Stimulated activated CD4-positive, alpha-beta T cell treated with anti-CD3 and anti-CD28 coated beads, Interleukin-2, amount 100 ng/mL, for 4 hours (primary cell): ENCODE measurements at regions not wholly inside any gene's neighbourhood (a gene's known extent, or its start where the extent isn't known, plus 50 kb on each side); places are given as distances from the start of the nearest gene placed in this dataset.

Experiments
- DNase-seq: peaks from one replicate; pipeline ENCODE4 v3.0.0-alpha.2; 2020; ENCODE audit warnings: low read depth

DNA sequence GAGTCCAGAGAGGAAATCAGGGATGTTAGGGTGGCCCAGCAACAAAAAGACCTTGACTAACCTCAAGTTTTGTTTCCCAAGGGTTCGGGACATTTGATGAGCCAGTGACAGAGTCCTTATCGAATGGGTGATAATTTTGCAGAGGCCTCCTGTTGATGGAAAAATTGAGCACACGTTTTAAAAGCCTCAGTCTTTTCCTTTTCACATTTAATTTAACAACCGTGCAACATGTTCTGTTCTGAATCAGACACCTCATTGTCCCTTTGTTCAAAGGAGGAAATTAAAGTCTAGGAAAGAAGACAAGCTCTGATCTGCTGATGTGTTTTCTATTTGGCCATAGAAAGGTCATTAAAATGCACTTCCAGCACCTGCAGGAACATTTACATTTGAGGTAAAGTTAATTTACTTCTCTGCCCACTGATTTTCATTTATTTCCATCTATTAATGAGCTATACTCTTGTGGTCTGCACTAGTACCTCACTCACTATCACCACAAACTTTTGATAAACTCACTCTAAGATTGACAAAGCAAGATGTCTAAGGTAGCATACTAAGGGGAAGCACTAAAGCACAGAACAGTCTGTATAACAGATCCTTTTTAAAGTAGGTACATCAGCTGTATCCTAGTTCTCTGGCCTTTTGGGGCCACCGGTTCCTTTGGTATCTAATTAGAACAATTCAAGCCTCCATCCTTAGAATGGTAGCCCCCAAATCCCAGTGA is 147.0 kb downstream of the RPAP3 start:
- no peak for DNase-seq

DNA sequence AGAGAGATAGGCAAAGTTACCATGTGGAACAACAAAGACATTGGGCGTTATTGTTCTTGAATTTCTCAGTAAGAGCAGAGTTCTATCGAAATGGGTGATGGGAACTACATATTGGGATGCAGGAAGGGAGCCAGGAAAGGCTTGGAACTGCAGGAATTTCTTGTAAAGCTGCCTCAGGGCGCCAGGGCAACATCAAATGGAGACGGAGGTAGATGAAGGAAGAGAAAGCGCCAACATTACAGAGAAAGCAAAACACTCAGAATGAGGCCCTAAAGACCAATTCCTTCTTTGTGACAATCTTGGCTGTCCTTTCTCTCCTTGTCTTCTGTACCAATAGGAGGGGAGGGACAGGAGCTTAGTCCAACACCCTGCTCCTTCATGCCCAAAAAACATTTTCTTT is 148.4 kb downstream of the RPAP3 start:
- DNase-seq, result no peak

DNA sequence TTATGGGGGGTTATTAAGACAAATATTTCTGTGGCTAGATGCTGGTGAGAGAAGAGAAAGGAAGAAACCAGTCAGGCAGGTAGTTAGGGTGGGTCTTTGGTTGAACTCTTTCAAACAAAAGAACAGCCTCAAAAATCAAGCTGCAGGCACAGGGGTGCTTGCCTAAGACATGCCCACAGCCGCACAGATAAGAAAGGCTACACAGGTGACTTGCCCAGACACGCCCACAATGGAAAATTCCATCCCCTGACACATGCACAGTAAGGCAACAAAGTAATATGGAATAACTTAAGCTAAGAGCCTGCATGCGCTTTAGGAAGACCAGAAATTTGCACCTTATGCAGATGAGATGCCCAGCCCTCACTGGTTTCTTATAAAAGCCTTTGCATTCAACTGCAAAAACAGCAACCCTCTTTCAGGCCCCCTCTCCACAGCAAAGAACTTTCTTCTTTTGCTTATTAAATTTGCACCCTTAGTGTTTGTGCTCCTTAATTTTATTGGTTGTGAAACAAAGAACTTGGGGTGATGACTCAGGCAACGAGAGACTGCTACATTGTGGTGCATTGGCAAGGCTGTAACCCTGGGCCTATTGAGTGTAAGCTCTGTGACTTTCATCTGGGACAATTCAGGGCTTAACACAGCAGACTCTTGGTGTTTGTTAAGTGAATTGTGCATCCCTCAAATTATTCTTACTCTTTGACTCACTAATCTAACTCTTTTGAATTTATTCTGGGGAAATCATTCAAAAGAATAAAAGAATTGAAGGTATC is 149.4 kb downstream of the RPAP3 start:
- no peak for DNase-seq

- DNase-seq, result no peak
Measured at GRCh38 chr12:47554046-47554653, 151.7 kb downstream of the RPAP3 start.

DNA sequence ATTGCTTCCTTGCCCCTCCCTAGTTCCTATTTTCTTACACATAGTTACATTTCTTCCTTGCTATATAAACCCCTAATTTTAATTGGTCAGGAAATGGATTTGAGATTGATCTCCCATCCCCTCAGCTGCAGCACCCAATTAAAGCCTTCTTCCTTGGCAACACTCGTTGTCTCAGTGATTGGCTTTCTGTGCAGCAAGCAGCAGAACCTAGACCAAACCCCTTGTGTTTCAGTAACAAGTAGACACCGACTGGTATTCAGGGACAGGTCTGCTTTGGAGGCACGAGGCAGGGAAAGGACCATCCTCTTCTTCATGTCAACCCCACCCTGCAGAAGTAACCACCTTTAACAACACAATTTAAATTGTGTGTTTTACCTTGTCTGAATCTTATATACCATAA is 152.6 kb downstream of the RPAP3 start:
- DNase-seq, result no peak

- no peak for DNase-seq
Measured at GRCh38 chr12:47551426-47551851, 154.4 kb downstream of the RPAP3 start.

DNA sequence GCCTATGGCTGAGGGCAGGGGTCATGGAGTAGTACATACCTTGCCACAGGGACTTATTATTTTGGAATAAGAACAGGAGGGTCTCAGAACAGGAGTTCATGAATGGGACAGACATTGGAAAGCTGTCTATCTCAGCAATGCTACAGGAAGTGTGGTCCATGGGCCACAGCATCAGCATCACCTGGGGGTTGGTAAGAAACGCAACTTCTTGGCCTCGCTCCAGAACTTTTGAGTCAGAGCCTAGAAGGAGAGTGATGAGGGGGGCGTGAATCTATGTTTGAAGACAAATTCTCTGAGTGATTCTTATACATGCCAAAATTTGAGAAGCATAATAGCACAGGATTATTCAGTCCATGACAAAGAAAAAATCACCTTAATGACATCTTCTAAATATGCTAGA is 156.6 kb downstream of the RPAP3 start:
- no peak for DNase-seq

- DNase-seq, result no peak
Measured at GRCh38 chr12:47548401-47548800, 157.4 kb downstream of the RPAP3 start.

DNA sequence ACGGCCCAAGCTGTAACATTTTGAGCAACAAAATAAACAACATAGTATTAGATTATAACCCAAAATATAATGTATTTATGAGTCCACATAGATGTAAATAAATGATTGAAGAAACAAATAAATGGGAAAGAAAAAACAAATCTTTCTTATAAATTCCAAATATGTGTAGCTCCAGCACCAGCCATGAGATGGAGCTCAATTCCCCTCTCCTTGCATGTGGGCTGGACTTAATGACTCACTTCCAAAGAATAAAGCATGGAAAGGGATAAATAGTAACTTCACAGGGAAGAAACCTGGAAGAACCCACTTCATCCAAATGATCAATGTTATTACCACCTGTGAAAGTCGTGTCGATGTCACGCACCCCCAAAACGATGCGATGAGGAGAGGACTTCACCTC is 158.8 kb downstream of the RPAP3 start:
- no peak for DNase-seq

- no peak for DNase-seq
Measured at GRCh38 chr12:47545938-47546609, 159.8 kb downstream of the RPAP3 start.

DNA sequence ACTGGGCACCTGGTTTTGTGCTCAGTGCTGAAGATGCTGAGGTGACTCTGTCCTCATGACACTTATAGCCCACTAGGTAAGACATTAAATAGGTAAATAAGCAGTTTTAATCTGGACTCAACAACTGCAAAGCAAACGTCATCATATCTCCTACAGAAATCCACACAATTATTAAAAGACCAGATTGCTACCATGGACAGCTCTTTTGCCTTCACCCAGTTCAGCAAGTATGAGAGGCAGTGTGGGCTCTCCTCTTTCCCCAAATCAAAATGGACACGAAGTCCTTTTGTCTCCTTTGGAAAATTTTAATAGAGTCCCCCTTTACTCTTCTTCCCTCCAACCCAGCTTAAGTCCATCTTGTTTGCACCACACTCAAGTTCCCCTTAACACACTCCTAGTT is 171.1 kb downstream of the RPAP3 start:
- DNase-seq, result no peak

DNA sequence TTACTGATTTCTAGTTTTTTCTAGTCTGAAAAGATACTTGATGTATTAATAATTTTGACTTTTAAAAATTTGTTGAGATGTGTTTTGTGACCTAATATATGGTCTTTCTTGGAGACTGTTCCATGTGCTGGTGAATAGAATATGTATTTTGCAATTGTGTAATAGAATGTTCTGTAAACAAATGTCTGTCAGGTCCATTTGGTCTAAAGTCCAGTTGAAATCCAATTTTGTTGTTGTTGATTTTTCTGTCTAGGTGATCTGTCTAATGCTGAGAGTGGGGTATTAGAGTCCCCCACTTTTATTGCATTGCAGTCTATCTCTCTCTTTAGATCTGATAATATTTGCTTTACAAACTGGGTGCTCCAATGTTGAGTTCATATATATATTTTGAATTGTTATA is 175.8 kb downstream of the RPAP3 start:
- DNase-seq, result no peak

DNA sequence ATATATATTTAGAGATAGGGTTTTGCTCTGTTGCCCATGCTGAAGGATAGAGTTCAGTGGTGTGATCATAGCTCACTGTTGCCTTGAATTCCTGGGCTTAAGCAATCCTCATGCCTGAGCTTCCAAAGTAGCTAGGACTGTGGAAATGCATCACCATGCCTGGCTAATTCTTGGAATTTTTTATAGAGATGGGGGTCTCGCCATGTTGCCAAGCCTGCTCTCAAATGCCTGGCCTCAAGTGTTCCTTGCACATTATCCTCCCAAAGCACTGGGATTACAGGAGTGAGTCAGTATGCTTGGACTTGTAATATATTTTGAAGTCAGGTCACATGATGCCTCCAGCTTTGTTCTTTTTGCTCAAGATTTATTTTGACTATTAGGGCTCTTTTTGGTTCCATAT is 178.0 kb downstream of the RPAP3 start:
- DNase-seq, result no peak

DNA sequence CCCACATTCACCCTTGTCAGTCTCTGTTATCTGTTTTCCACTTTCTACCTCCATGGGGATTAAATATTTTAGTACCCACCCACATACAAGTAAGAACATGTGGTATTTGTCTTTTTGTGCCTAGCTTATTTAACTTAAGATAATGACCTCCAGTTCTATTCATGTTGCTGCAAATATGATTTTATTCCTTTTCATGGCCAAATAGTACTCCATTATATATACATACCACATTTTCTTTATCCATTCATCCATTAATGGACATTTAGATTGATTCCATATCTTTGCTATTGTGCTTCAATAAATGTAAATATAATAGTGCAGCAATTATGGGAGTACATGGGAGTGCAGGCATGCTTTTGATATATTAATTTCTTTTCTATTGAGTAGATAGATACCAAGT is 185.8 kb downstream of the RPAP3 start:
- DNase-seq, result no peak

DNA sequence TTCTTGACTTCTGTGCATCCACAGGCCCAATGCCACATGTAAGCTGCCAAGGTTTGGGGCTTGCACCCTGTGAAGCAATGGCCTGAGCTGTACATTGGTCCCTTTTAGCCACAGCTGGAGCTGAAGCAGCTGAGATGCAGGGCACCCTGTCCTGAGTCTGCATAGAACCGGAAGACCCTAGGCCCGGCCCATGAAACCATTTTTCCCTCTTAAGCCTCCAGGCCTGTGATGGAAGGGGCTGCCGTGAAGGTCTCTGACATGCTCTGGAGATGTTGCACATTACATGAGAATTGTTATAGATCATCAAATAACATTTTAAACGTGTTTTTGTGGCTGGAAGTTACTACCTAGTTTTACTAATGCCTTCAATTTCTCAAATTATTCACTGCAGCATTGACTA is 188.7 kb downstream of the RPAP3 start:
- DNase-seq, result no peak

GRCh38 chr12:47509398-47509851 is 196.4 kb downstream of the RPAP3 start:
- no peak for DNase-seq

DNA sequence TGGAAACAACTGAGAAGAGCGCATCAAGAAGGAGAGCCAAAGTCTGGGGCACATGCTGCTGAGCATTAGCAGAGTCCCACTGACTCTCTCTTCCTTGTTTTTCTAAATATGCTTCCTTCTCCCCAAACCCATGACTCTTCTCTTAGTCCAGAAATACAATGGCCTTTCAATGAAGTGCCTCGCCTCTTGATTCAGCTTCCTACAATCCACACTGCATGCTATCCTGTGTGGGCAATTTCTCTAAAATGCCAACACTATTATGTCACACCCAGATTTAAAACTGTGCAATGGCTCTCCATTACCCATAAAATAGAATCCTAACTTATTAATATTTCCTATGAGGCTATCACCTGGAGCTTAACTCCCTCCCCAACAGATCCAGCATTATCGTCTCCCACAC is 198.6 kb downstream of the RPAP3 start:
- DNase-seq, result no peak

GRCh38 chr12:47504775-47505446 is 200.9 kb downstream of the RPAP3 start:
- no peak for DNase-seq

DNA sequence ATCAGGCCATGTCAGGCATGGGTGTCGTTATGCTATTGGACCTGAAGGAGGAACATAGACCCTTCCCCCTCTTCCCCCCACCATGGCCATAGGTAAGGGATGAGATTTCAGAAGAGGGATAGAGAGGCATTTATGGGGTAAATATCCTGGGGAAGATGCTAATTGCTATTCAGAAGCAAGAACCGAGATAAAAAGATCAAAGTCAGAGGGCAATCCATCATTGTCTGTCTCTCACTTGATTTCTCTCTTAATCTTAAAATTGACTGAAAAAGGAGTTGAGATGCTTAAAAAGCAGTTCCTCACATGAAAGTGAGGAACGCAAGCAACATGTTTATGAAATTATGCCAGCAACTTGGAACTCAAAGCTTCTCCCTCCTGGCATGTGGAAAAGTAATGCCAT is 212.0 kb downstream of the RPAP3 start:
- no peak for DNase-seq

DNA sequence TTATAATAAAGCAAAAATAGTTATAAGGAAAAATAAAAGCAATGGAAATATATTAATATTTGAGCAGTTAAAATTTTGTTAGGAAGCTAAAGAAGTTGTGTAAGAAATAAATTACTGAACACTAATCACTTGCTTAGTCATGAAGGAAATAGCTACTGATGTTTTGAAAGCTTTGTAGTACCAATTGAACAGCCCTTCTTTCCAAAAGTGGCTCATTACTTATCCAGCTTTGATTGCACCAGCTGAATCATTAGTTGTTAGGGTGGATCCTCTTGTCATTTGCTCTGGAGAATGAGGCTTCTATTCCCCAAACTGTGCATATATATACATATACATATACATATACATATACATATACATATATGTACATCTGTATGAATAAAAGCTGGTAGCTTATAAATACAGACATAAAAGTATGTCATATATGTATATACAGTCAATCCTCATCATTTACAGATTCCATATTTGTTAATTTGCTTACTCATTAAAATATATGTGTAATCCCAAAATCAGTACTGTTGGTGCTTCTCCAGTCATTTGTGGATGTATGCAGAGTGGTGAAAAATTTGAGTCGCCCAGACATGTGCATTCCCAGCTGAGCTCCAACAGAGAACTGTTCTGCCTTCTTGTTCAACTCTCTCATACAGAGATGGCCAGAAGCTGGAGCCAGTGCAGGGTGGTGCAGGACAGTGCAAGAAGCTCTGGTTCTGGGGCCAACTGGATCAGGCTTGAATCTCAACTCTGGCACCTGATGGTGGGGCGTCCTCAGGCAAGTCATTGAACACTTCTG is 214.1 kb downstream of the RPAP3 start:
- DNase-seq, result no peak

GRCh38 chr12:47488888-47489287 is 216.9 kb downstream of the RPAP3 start:
- no peak for DNase-seq
